Activated CD8-positive, alpha-beta memory T cell treated with anti-CD3 and anti-CD28 coated beads, Interleukin-2, amount 50 U/mL, for 24 hours (primary cell): ENCODE measurements at regions not wholly inside any gene's neighbourhood (a gene's known extent, or its start where the extent isn't known, plus 50 kb on each side); places are given as distances from the start of the nearest gene placed in this dataset.
"Not testable (repeated sequence)": the region's sequence is repeated elsewhere in the genome, so short reads cannot be mapped to it uniquely, and the experiment has no call there.

Source experiments
- DNase-seq: peaks from one replicate; pipeline ENCODE4 v3.0.0-alpha.2; 2020; ENCODE audit errors: extremely low read depth

- DNase-seq: not testable (repeated sequence)
Measured at GRCh38 chr14:48260394-48261295, 585.2 kb upstream of the MDGA2 start.

- DNase-seq: not testable (repeated sequence)
Measured at GRCh38 chr14:48259876-48260275, 584.5 kb upstream of the MDGA2 start.

- DNase-seq: not testable (repeated sequence)
Measured at GRCh38 chr14:48259232-48259631, 583.8 kb upstream of the MDGA2 start.

- DNase-seq: not testable (repeated sequence)
Measured at GRCh38 chr14:48258703-48259102, 583.3 kb upstream of the MDGA2 start.

- no peak for DNase-seq
Measured at GRCh38 chr14:48253020-48253419, 577.6 kb upstream of the MDGA2 start.

GRCh38 chr14:48251290-48251689, 575.9 kb upstream of the MDGA2 start:
- no peak for DNase-seq

- DNase-seq: no peak
Measured at GRCh38 chr14:48250575-48250974, 575.2 kb upstream of the MDGA2 start.

- no peak for DNase-seq
Measured at GRCh38 chr14:48247977-48248376, 572.6 kb upstream of the MDGA2 start.

- no peak for DNase-seq
Measured at GRCh38 chr14:48243900-48244299, 568.5 kb upstream of the MDGA2 start.

- DNase-seq: no peak
Measured at GRCh38 chr14:48229091-48229490, 553.7 kb upstream of the MDGA2 start.

GRCh38 chr14:48193893-48194292, 518.5 kb upstream of the MDGA2 start:
- DNase-seq: no peak

GRCh38 chr14:48149624-48150023, 474.2 kb upstream of the MDGA2 start:
- DNase-seq: not testable (repeated sequence)

GRCh38 chr14:48140804-48141203, 465.4 kb upstream of the MDGA2 start:
- no peak for DNase-seq

GRCh38 chr14:48129472-48129871, 454.1 kb upstream of the MDGA2 start:
- no peak for DNase-seq

GRCh38 chr14:48127674-48128073, 452.3 kb upstream of the MDGA2 start:
- no peak for DNase-seq

GRCh38 chr14:48125654-48126053, 450.2 kb upstream of the MDGA2 start:
- DNase-seq: no peak

GRCh38 chr14:48113713-48114112, 438.3 kb upstream of the MDGA2 start:
- DNase-seq: no peak

GRCh38 chr14:48111151-48111550, 435.7 kb upstream of the MDGA2 start:
- no peak for DNase-seq

GRCh38 chr14:48107646-48108045, 432.2 kb upstream of the MDGA2 start:
- DNase-seq: no peak

GRCh38 chr14:48096897-48097296, 421.5 kb upstream of the MDGA2 start:
- no peak for DNase-seq

GRCh38 chr14:48086516-48086915, 411.1 kb upstream of the MDGA2 start:
- DNase-seq: no peak

- no peak for DNase-seq
Measured at GRCh38 chr14:48075487-48075886, 400.1 kb upstream of the MDGA2 start.

GRCh38 chr14:48052973-48053372, 377.6 kb upstream of the MDGA2 start:
- DNase-seq: no peak

- DNase-seq: no peak
Measured at GRCh38 chr14:48035836-48036235, 360.4 kb upstream of the MDGA2 start.
